Mammary epithelial cell (primary cell): ENCODE measurements at regions not wholly inside any gene's neighbourhood (a gene's known extent, or its start where the extent isn't known, plus 50 kb on each side); places are given as distances from the start of the nearest gene placed in this dataset.

Source experiments
- CTCF ChIP-seq, 2 donors: IDR thresholded peaks in 1 of 2; conservative IDR thresholded peaks in 1 of 2; 2 replicates each; pipeline ENCODE4 v1.5.1; 2011 to 2012; ENCODE audit warnings: inconsistent platforms in 2 of 2, low read length in 2 of 2, mild to moderate bottlenecking in 2 of 2, control low read depth in 1 of 2, low read depth in 1 of 2; ENCODE audit not compliant: insufficient read depth in 1 of 2; ENCODE audit errors: extremely low read depth in 1 of 2
- EZH2 ChIP-seq: IDR thresholded peaks from 2 replicates; pipeline ENCODE4 v1.6.1; 2012; ENCODE audit warnings: low read length, inconsistent platforms, borderline replicate concordance

- no peak for TF ChIP-seq CTCF (conservative IDR thresholded peaks at IDR 0.05 in 1 of 2, IDR thresholded peaks at IDR 0.05 in 1 of 2; ENCODE audit: extremely low read depth in 1 of 2, insufficient read depth in 1 of 2, low read depth in 1 of 2, low read length in 2 of 2)
- no peak for TF ChIP-seq EZH2
Measured at GRCh38 chr1:221605569-221605968, 136.3 kb downstream of the DUSP10 start.
